ENCODE measurements at regions not wholly inside any gene's neighbourhood (a gene's known extent, or its start where the extent isn't known, plus 50 kb on each side); places are given as distances from the start of the nearest gene placed in this dataset.

GRCh38 chr12:22969521-22969920 lies 344.6 kb downstream of the ETNK1 start:
- ATAC-seq: no peak
- Mint-ChIP-seq H3K36me3 (ENCODE audit: low read depth) (no peaks in the 10 kb centered on the region), H3K27ac (no peak overlapping the region)

More at GRCh38 chr12:22969521-22969920, 344.6 kb downstream of the ETNK1 start:
- Mint-ChIP-seq H3K4me1 (peaks cover 13% of the 10 kb centered on the region; the same call in 2 of the 3 replicates), H3K27me3 (ENCODE audit: insufficient read depth, low read depth, poor library complexity) (no peaks in the 10 kb centered on the region), H3K4me3 (no peak overlapping the region), H3K9me3 (no peaks in the 10 kb centered on the region)
- Histone ChIP-seq H3K4me1 (ENCODE audit: insufficient read depth) (peaks cover 16% of the 10 kb centered on the region; the same call in 1 of the 2 replicates), H3K4me3 (no peak overlapping the region), H3K9me2 (ENCODE audit: insufficient read depth) (0 out of 2 replicates have a peak, but pooled peaks cover 3% of the 10 kb centered on the region), H4K20me1 (replicated peaks; ENCODE audit: insufficient read depth) (no peaks in the 10 kb centered on the region), H3K79me2 (replicated peaks; ENCODE audit: insufficient read depth) (no peaks in the 10 kb centered on the region), H3K4me2 (no peak overlapping the region), H3K27ac (ENCODE audit: low read depth) (no peak overlapping the region), H3K36me3 (ENCODE audit: insufficient read depth) (no peaks in the 10 kb centered on the region), H2AFZ (no peak overlapping the region), H3F3A (replicated peaks; ENCODE audit: low read depth) (no peaks in the 10 kb centered on the region), H3K27me3 (ENCODE audit: insufficient read depth) (no peaks in the 10 kb centered on the region)
- no peak for DNase-seq (ENCODE audit: low spot score)
- TF ChIP-seq ZNF114 (CRISPR knock-in tag; IDR thresholded peaks at IDR 0.05) (no peak), EZH2phosphoT487 (IDR thresholded peaks at IDR 0.05; ENCODE audit: unreplicated experiment) (no peak), JUNB (IDR thresholded peaks at IDR 0.05; ENCODE audit: unreplicated experiment) (no peak), ZNF462 (CRISPR knock-in tag; IDR thresholded peaks at IDR 0.05) (no peak), NANOG (IDR thresholded peaks at IDR 0.05; ENCODE audit: borderline replicate concordance) (no peak), STAT1 (IDR thresholded peaks at IDR 0.05; ENCODE audit: unreplicated experiment) (no peak), CREB1 (CRISPR knock-in tag; IDR thresholded peaks at IDR 0.05; ENCODE audit: low read depth) (no peak), REST (IDR thresholded peaks at IDR 0.05; ENCODE audit: unreplicated experiment) (no peak), ZNF331 (CRISPR knock-in tag; IDR thresholded peaks at IDR 0.05; ENCODE audit: low read depth) (no peak), POLR2AphosphoS5 (IDR thresholded peaks at IDR 0.05; ENCODE audit: low read depth) (no peak), ETS1 (IDR thresholded peaks at IDR 0.05) (no peak), EZH2 (IDR thresholded peaks at IDR 0.05; ENCODE audit: low read depth, unreplicated experiment) (no peak)

Data from GM23338 (cell line).